Activated effector memory CD4-positive, alpha-beta T cell treated with anti-CD3 and anti-CD28 coated beads, Interleukin-2, amount 50 U/mL, for 16 hours (primary cell): ENCODE measurements at regions not wholly inside any gene's neighbourhood (a gene's known extent, or its start where the extent isn't known, plus 50 kb on each side); places are given as distances from the start of the nearest gene placed in this dataset.

Experiments used
- DNase-seq: peaks from one replicate; pipeline ENCODE4 v3.0.0-alpha.2; 2020

GRCh38 chr16:86286991-86287663 is 223.2 kb upstream of the FOXF1 start:
- DNase-seq = no peak

- no peak for DNase-seq
These were observed 222.6 kb upstream of the FOXF1 start for GRCh38 chr16:86287664-86288201.

DNA sequence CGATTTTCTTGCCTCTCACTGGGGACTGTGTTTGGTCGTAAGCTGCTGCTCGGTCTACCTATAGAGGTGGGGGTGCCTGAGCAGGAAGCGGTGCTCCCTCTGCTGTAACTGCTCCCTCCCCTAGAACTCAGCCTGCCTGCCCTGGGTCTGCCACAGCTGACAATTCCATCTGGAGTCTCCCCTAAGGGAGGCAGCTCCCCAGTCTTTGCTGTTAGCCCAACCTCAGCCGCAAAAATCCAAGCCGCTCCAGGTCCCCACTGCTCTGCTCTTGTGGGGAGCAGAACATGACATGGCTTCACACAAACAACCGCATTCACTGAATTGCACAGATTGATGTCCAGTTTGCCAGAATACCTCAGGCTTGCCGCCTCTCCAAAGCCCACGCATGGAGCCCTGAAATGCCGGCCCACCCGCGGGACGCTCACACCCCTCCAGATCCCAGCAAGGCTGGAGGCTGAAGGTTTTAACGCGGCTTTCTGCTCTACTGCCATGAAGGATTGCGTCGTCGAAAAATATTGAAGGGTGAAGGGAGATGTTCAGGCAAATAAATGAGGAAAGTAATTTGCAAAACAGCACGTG is 221.5 kb upstream of the FOXF1 start:
- DNase-seq = no peak

- no peak for DNase-seq
These were observed 221.0 kb upstream of the FOXF1 start for GRCh38 chr16:86289304-86289703.

DNA sequence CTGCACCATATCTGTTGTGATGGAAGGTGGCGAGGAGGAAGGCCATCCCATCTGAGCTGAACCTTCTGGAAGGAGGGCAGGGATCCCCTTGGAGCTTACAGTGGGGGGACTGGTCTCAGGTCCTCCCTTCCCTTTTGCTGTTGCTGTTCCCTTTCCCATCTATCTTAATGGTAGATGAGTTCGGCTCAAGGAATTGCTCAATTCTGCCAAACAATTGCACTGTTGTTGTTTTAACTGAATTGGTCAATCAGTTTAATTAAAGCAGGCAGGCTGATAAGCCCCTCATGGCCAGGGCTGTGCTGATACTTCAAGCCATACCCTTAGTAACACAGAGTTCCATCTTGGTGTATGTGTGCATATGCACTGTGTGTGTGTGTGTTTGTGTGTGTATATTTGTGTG is 220.4 kb upstream of the FOXF1 start:
- DNase-seq = no peak

DNA sequence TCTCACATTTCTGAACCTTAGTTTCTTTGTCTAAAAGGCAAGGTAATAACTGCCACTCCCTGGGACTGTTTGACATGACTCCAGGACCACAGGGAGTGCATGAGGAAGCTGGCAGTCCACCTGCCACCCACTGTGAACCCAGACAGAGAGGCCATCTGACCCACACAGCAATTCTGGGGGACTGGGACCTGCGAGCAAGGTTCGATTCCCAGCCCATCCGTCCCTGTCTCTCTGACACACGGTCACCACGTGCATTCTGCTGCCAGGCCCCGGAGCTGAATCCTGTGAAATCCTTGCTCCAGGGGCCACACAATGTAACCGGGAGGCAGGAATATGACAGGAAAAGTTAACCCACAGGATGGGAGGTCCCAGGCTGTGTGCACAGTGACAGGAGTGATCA is 218.8 kb upstream of the FOXF1 start:
- DNase-seq = no peak

GRCh38 chr16:86292171-86292775 is 218.1 kb upstream of the FOXF1 start:
- DNase-seq = no peak

- no peak for DNase-seq
These were observed 217.4 kb upstream of the FOXF1 start for GRCh38 chr16:86292942-86293341.

DNA sequence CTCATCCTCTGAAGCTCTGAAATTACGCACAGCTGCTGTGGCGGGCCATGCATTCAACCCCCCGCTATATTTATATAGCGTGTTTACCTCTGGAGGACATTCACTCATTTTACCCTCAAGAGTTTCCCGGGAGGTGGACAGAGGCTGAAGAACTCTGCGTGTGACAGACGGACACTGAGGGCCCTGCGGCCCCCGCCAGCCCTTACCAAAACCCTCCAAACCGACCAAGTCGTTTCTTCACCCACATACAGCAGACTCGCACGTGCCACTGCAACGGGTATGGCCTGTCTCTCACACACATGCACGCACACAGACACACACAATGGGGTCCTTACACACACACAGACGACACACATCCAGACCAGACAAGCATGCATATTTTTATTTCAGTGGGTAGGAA is 216.4 kb upstream of the FOXF1 start:
- DNase-seq = no peak

GRCh38 chr16:86294535-86295196 is 215.7 kb upstream of the FOXF1 start:
- DNase-seq = no peak

GRCh38 chr16:86296256-86296655 is 214.1 kb upstream of the FOXF1 start:
- DNase-seq = no peak

GRCh38 chr16:86297391-86297790 is 212.9 kb upstream of the FOXF1 start:
- DNase-seq = no peak

DNA sequence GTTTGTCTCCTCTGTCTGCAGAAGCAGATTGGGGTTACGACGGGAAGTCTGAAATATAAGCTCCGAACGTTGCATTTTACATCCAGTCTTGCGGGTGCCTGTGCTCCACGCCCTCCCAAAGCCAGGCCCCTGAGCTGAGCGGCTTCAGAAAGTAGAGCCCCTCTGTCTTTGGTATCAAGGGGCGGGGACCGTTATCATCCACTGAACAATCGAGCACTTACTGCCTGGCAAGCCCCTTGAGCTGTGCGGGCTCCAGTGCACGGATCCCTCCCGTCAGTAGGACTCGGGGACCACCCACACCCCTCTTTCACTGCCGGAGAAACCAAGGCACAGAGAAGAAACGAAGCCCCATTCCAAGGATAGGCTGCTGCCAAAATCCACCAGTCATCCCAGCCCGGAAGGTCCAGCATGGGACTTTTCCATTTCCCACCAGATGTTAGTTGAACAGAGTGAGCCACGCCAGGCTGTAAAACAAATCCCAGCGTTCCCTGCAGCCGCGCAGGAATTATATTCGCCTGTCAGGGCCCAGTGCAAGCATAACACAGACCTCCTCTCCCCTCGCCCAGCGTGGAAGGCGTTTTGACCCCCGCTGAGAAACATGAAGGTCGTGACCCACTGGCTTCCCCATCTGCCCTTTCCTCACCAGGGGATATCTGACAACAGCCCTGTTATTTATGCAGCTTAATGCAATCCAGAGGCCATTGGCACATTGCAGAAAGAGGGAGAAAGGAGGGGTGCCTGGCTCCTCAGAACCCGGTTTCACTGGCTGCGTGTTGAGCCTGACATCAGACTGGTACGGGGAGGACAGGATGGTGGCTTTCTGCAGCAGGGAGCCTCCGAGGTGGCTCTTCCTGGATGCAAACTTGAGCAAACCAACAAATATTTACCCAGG is 212.2 kb upstream of the FOXF1 start:
- no peak for DNase-seq

DNA sequence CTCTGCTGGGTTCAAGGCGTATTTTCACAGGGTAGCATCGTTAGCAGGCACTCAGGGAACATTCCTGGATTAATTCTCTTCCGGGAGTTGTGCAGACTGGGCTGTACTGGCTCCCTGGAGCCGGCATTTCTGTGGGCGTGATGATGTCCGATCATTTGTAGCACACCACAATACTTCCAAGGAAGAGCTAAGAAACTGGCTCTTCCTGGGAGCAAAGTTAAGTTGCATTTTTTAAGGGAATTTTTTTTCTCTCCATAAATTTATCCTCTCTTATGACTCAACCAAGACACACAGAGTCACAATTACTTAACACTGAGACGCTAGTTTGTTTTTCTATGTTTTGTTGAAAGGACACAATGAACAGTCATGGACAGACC is 211.6 kb upstream of the FOXF1 start:
- no peak for DNase-seq

GRCh38 chr16:86299882-86300610 is 210.3 kb upstream of the FOXF1 start:
- no peak for DNase-seq

GRCh38 chr16:86300746-86301481 is 209.4 kb upstream of the FOXF1 start:
- no peak for DNase-seq

DNA sequence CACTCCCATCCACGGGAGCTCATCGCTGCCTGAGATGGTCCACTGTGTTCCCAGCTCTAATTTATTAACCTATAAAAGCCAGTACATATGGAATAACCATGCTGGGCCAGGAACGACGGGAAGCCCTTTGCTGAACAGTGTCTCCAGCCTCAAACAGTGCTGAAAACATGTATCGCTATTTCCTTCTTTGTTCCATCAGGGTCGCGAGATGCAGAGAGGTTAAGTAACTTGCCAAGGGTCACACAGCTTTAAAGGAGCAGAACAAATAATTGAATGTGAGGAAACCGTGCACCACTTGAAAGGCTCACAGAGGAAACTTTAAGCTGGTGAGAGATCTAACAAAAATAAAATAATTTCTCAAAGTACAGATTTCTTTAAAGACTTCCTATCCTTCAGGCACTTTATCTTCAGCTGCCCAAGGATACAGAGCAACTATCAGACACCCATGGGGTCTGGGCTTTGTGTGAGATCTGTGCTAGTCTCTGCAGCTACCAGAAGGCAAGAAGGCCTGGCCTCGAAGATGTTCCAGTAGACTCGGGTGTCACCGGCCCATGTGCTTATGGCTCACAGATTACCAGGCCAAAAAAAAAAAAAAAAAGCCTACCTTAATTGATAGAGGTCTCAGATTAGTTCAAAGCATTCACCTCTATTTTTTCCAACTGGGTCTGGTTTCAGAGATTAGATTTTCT is 207.8 kb upstream of the FOXF1 start:
- no peak for DNase-seq

GRCh38 chr16:86303787-86304678 is 206.3 kb upstream of the FOXF1 start:
- no peak for DNase-seq

- no peak for DNase-seq
These were observed 205.5 kb upstream of the FOXF1 start for GRCh38 chr16:86304868-86305267.

DNA sequence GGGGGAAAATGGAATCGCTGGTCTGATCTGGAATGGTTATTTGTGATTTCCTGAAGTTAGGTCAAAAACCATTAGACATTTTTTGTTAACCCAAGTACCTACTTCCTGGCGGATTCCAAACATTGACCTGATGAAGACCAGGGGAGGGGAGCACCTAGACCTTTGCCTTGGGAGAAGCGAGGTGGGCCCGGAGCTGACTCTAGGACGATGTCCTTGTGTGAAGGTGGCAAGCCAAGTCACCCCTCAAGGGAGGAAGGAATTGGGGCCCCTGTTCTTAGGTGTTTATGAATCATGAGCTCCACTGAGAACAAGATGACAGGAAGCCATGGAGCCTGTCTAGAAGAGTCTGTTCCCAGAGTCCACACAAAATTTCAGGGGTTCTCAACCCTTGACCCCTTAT is 204.9 kb upstream of the FOXF1 start:
- no peak for DNase-seq
